ENCODE measurements at regions not wholly inside any gene's neighbourhood (a gene's known extent, or its start where the extent isn't known, plus 50 kb on each side); places are given as distances from the start of the nearest gene placed in this dataset.

GRCh38 chr4:108261026-108261425, 92.3 kb upstream of the LEF1 start:
- no peak for DNase-seq

- DNase-seq, result no peak
These were observed 87.8 kb upstream of the LEF1 start for GRCh38 chr4:108256538-108256937.

- DNase-seq, result no peak
These were observed 86.5 kb upstream of the LEF1 start for GRCh38 chr4:108255203-108255747.

GRCh38 chr4:108249397-108249796, 80.7 kb upstream of the LEF1 start:
- DNase-seq, result no peak

GRCh38 chr4:108247387-108248049, 78.8 kb upstream of the LEF1 start:
- DNase-seq, result no peak

- no peak for DNase-seq
These were observed 75.9 kb upstream of the LEF1 start for GRCh38 chr4:108244606-108245005.

GRCh38 chr4:108240366-108240765, 71.6 kb upstream of the LEF1 start:
- DNase-seq, result no peak

GRCh38 chr4:108237693-108238092, 69.0 kb upstream of the LEF1 start:
- DNase-seq, result no peak

GRCh38 chr4:108236264-108236663, 67.5 kb upstream of the LEF1 start:
- no peak for DNase-seq

GRCh38 chr4:108227923-108228322, 59.2 kb upstream of the LEF1 start:
- no peak for DNase-seq

- DNase-seq, result no peak
These were observed 55.9 kb upstream of the LEF1 start for GRCh38 chr4:108224611-108225053.

GRCh38 chr4:108223313-108223712, 54.6 kb upstream of the LEF1 start:
- no peak for DNase-seq

- no peak for DNase-seq
These were observed 51.3 kb upstream of the LEF1 start for GRCh38 chr4:108219998-108220397.
